ENCODE measurements at regions not wholly inside any gene's neighbourhood (a gene's known extent, or its start where the extent isn't known, plus 50 kb on each side); places are given as distances from the start of the nearest gene placed in this dataset.

DNA sequence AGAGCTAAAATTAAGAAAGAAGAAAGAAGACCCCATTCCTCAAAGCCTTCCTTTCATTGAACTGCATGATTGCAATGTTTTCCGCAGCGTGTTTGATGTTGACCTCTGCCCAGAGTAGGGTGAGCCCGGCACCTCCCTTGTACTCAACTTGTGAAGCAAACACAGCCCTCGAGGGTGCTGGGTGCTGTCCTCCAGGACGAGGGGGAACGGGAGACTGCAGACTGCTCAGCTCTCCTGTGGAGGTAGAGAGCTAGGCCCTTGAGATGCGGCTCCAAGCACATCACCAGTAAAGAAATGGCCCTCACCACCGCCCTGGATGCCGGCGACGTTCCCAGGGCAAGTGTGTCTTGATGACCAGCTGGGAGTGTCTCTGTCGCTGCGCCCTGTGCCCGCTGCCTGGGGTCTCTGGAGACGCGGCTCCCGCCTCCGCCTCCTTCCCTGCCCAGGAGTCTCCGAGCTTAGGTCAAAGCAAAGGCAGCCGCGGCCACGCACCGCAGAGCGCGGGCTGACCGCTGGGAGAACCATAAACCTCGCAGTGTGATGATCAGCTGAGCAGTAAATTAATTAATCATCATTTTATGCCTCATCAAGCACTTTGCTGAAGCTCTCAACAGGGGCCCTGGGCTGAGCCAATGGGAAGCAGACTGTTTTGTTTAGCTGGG lies 108.7 kb downstream of the IRX2 start:
- TF ChIP-seq, protein P1, sequence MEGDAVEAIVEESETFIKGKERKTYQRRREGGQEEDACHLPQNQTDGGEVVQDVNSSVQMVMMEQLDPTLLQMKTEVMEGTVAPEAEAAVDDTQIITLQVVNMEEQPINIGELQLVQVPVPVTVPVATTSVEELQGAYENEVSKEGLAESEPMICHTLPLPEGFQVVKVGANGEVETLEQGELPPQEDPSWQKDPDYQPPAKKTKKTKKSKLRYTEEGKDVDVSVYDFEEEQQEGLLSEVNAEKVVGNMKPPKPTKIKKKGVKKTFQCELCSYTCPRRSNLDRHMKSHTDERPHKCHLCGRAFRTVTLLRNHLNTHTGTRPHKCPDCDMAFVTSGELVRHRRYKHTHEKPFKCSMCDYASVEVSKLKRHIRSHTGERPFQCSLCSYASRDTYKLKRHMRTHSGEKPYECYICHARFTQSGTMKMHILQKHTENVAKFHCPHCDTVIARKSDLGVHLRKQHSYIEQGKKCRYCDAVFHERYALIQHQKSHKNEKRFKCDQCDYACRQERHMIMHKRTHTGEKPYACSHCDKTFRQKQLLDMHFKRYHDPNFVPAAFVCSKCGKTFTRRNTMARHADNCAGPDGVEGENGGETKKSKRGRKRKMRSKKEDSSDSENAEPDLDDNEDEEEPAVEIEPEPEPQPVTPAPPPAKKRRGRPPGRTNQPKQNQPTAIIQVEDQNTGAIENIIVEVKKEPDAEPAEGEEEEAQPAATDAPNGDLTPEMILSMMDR (IDR thresholded peaks at IDR 0.05; ENCODE audit: low read depth, low read length, poor library complexity, severe bottlenecking): no peak
- TF ChIP-seq EZH2phosphoT487 (IDR thresholded peaks at IDR 0.05; ENCODE audit: borderline replicate concordance, low read length): no peak

All from DOHH2 (cell line).